BLaER1 treated with 17β-estradiol and CSF1 and Interleukin-3, amounts not matched to agents 10 nM and 100 nM (cell line): ENCODE measurements at regions not wholly inside any gene's neighbourhood (a gene's known extent, or its start where the extent isn't known, plus 50 kb on each side); places are given as distances from the start of the nearest gene placed in this dataset.
A peak's percentile ranks its signal among the peaks of the same experiment; 100 is the strongest.

Source experiments
- H3K27ac ChIP-seq, 11 experiments: shearing (Covaris generic); formaldehyde crosslinking; 2 replicates each; pipeline ENCODE4 v1.8.1; 2022
- H3K27me3 ChIP-seq, 11 experiments: shearing (Covaris generic); formaldehyde crosslinking; 2 replicates each; pipeline ENCODE4 v1.8.1; 2022
- H3K36me3 ChIP-seq, 11 experiments: shearing (Covaris generic); formaldehyde crosslinking; 2 replicates each; pipeline ENCODE4 v1.8.1; 2022
- H3K4me1 ChIP-seq, 10 experiments: shearing (Covaris generic); formaldehyde crosslinking; 2 replicates each; pipeline ENCODE4 v1.8.1; 2022
- H3K4me2 ChIP-seq, 11 experiments: shearing (Covaris generic); formaldehyde crosslinking; 2 replicates each; pipeline ENCODE4 v1.8.1; 2022
- H3K4me3 ChIP-seq, 10 experiments: shearing (Covaris generic); formaldehyde crosslinking; 2 replicates each; pipeline ENCODE4 v1.8.1; 2022
- H3K9ac ChIP-seq, 11 experiments: shearing (Covaris generic); formaldehyde crosslinking; 2 replicates each; pipeline ENCODE4 v1.8.1; 2022
- H3K9me3 ChIP-seq, 11 experiments: shearing (Covaris generic); formaldehyde crosslinking; replicated peaks in 1 of 11; 2 replicates each; pipeline ENCODE4 v1.8.1; 2022
- H4K20me1 ChIP-seq, 11 experiments: shearing (Covaris generic); formaldehyde crosslinking; 2 replicates each; pipeline ENCODE4 v1.8.1; 2022
- Cebpa-rat ChIP-seq, 11 experiments: shearing (Covaris generic); IDR thresholded peaks; 2 replicates each; pipeline ENCODE4 v1.8.1; 2022

DNA sequence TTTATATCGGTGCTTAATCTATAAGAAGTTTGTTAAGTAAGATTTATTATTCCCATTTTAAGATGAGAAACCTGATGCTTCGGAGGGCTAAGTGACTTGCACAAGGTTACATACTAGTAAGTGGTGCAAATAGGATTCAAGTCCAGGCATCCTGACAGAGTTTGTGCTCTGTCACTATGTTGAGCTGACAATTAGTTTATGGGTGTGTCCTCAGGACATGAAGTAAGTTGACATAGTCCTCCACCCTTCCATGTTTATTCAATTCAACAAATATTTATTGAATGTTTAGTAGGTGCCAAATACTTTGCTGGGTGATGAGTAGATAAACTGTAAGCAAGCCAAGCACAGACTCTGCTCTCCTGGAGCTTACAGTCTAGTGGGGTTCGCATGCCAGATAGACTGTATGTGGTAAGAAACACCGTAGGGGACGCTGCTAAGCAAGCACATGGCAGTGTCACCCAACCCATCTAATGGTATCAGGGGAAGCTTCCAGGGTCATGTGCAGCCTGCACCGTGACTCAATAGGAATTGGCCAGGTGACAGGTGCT lies 342.7 kb upstream of the SATB1 start:
- no peaks in the 10 kb centered on the region for H3K27me3 ChIP-seq
- H3K4me1 ChIP-seq, result no peaks in the 10 kb centered on the region
- no peaks in the 10 kb centered on the region for H4K20me1 ChIP-seq
- H3K27ac ChIP-seq, result no peak overlapping the region
- no peak overlapping the region for H3K4me3 ChIP-seq
- no peaks in the 10 kb centered on the region for H3K9me3 ChIP-seq
- no peak overlapping the region for H3K4me2 ChIP-seq
- H3K36me3 ChIP-seq, result no peaks in the 10 kb centered on the region
- H3K9ac ChIP-seq, result no peak overlapping the region
- TF ChIP-seq Cebpa-rat (IDR thresholded peaks at IDR 0.05), result no peak

DNA sequence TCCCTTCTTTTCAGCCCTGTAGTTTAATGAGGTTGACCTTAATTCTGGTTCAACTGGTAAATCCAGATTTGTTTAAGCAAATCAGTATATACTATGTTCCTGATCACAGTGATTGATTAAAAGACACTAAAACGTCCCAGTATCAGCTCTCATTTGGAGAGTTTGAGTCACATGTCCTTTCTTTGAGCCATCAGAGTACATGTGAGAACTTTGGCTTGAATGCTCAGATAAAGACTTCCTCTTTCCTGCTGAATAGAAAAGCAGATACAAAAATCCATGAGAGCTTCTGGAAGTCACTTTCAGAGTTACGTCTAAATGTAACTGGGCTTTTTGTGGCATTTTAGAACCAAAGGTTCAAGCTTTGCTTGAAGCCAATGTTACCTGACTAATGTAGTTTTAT lies 341.8 kb upstream of the SATB1 start:
- Histone ChIP-seq H3K4me1 (no peaks in the 10 kb centered on the region), H3K9me3 (no peaks in the 10 kb centered on the region), H4K20me1 (no peaks in the 10 kb centered on the region), H3K4me3 (no peak overlapping the region), H3K27me3 (no peaks in the 10 kb centered on the region), H3K4me2 (no peak overlapping the region), H3K36me3 (no peaks in the 10 kb centered on the region), H3K9ac (no peak overlapping the region), H3K27ac (no peak overlapping the region)
- no peak for TF ChIP-seq Cebpa-rat (IDR thresholded peaks at IDR 0.05)

DNA sequence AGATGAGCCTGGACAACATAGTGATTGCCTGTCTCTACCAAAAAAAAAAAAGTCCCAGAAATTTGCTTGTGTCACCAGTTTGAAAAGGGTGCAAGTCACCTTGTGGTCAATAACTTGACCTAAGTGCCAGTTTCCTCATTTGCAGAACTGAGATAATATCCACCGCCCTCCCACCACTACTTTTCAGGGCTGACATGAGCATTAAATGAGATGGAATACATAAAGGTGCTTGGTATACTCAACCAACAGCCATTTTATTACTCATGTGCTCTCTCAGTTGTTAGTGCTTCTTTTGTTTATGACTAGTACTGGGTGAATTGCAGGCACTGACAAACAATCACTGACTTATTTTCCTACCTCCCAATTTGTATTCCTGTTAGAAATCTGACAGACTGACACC lies 340.5 kb upstream of the SATB1 start:
- Histone ChIP-seq H3K4me1 (no peaks in the 10 kb centered on the region), H4K20me1 (no peaks in the 10 kb centered on the region), H3K9ac (no peak overlapping the region), H3K27me3 (no peaks in the 10 kb centered on the region), H3K9me3 (no peaks in the 10 kb centered on the region), H3K27ac (no peak overlapping the region), H3K36me3 (no peaks in the 10 kb centered on the region), H3K4me3 (no peak overlapping the region), H3K4me2 (no peak overlapping the region)
- TF ChIP-seq Cebpa-rat (IDR thresholded peaks at IDR 0.05), result no peak

DNA sequence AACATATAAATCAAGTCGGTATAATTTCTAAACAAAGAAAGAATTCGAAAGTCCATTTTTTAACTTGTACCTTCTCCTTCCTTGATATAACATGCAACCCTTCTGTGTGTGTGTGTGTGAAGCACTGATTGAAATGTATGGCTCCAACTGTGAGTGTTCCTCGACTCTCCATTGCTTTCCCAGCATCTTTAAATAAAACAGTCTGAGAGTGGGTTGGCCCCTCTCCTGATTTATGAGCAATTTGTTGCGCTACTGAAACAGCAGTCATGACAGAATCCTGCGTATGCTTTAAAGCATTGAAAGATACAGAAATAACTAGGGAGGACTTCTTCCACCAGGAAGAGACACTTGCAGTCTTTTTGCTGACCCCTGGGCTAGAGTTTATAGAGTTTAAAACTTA lies 340.0 kb upstream of the SATB1 start:
- Histone ChIP-seq H4K20me1 (no peaks in the 10 kb centered on the region), H3K27me3 (no peaks in the 10 kb centered on the region), H3K4me1 (no peaks in the 10 kb centered on the region), H3K9me3 (no peaks in the 10 kb centered on the region), H3K4me3 (no peak overlapping the region), H3K27ac (no peak overlapping the region), H3K4me2 (no peak overlapping the region), H3K9ac (no peak overlapping the region), H3K36me3 (no peaks in the 10 kb centered on the region)
- no peak for TF ChIP-seq Cebpa-rat (IDR thresholded peaks at IDR 0.05)

DNA sequence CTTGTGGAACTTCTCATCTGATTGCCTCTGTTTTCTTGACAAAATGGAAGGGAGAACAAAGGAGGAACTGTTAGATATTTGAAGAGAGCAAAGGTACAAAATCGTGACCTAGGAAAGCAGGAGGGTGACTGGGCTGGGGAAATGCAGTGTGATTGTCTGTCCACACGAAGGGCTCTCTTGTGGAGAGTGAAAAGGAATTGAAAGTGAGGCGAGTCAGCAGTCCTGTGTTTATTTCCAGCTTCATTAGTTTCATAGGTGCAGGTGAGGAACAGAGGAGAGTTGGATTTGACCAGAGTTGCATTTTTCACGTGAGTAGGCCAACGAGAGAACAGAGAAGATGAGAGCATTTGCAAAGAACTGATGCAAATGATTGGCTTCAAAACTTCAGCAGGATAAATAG lies 336.4 kb upstream of the SATB1 start:
- Histone ChIP-seq H3K9me3 (no peaks in the 10 kb centered on the region), H3K27ac (no peak overlapping the region), H3K4me1 (no peaks in the 10 kb centered on the region), H3K27me3 (no peaks in the 10 kb centered on the region), H3K4me3 (no peak overlapping the region), H3K9ac (no peak overlapping the region), H3K36me3 (no peaks in the 10 kb centered on the region), H4K20me1 (no peaks in the 10 kb centered on the region), H3K4me2 (no peak overlapping the region)
- TF ChIP-seq Cebpa-rat (IDR thresholded peaks at IDR 0.05), result no peak

DNA sequence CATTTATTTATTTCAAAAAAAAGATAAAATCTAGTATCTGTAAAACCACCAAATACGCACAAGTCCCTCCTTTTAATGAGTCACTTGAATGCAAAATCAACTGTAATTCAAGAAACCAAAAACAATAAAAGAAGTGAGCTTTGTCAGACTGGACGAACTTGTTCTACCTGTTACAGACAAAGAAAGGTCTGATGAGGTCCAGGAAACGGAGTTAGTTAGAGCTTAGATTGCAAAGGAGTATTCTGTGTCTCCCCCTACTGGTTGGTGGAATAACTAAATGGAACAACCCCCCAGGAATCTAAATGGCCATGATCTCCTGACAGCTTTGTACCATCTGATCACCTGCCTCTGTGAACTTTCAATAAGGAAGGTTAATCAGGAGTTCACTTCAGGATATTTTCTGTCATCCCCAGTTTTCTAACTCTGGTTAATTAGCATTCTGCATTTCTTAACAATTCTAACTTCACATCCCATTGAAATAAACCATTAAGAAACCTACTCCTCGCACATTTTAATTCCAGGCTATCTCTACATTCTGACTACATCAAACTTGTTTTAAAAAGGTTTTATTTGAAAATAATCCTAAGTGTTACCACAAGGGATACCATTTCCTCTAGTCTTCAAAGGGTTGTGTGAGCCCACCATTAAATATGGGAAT lies 333.0 kb upstream of the SATB1 start:
- Histone ChIP-seq H3K27ac (no peak overlapping the region), H3K27me3 (no peaks in the 10 kb centered on the region), H3K9me3 (no peaks in the 10 kb centered on the region), H3K4me1 (no peaks in the 10 kb centered on the region), H3K36me3 (no peaks in the 10 kb centered on the region), H3K4me3 (no peak overlapping the region), H3K9ac (no peak overlapping the region), H4K20me1 (no peaks in the 10 kb centered on the region), H3K4me2 (no peak overlapping the region)
- no peak for TF ChIP-seq Cebpa-rat (IDR thresholded peaks at IDR 0.05)

DNA sequence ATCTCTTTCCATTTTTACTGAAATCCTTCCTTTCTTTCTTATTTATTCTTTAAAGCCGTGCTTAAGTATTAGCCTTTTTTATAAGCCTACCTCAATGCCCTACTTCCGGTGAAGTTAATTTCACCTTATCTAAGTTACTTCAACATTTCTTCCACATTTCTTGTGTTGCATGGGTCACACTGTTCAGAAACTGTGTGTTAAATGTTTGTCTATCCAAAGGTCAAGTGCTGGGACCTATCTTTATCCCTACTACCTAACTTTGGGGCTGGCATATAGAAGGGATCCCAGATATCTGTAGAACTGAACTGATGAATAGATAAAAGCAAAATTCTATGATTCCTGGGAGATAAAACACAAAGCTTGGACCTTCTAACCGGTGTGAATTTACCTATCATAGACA lies 332.3 kb upstream of the SATB1 start:
- no peaks in the 10 kb centered on the region for H3K27me3 ChIP-seq
- H3K4me2 ChIP-seq, result no peak overlapping the region
- H3K9ac ChIP-seq, result no peak overlapping the region
- no peaks in the 10 kb centered on the region for H3K36me3 ChIP-seq
- H3K27ac ChIP-seq, result no peak overlapping the region
- no peaks in the 10 kb centered on the region for H4K20me1 ChIP-seq
- H3K9me3 ChIP-seq, result no peaks in the 10 kb centered on the region
- no peak for TF ChIP-seq Cebpa-rat (IDR thresholded peaks at IDR 0.05)
- H3K4me3 ChIP-seq, result no peak overlapping the region
- no peaks in the 10 kb centered on the region for H3K4me1 ChIP-seq

DNA sequence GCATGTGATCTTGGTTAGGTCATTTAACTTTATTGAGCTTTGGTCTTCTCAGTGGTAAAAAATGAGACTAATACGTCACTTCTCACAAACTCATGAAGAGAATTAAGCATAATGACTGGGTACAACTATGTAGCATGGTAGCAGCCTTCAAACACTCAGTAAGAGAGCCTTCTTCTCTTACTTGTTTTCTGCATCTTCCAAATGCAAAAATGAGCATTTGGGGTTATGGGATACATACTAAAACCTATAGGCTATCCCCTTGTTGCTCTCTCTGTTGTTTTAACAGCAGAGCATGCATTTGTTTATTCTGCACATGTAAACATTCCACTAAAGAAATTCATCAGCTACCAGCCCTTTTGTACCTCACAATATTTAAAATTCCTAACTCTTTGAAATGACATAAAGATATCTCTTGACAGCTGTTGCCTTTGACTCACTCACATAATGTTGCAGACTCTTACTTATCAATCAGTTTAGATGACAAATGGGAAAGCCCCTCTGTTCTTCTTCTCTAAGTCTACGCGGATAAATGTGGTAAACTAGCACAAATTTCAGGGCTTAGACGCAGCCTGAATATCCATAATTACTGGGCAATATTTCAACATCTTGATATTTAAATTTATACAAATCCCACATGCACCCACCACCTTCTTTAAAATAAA lies 327.3 kb upstream of the SATB1 start:
- H3K4me2 ChIP-seq, result no peak overlapping the region
- H3K4me1 ChIP-seq, result peaks cover 0 to 6% (median 5%) of the 10 kb centered on the region in 10 experiments; a peak in 14 of 20 replicates
- no peaks in the 10 kb centered on the region for H3K36me3 ChIP-seq
- no peak overlapping the region for H3K4me3 ChIP-seq
- no peaks in the 10 kb centered on the region for H3K27me3 ChIP-seq
- H3K9me3 ChIP-seq, result no peaks in the 10 kb centered on the region
- no peak for TF ChIP-seq Cebpa-rat (IDR thresholded peaks at IDR 0.05)
- H3K27ac ChIP-seq, result no peak overlapping the region
- no peak overlapping the region for H3K9ac ChIP-seq
- no peaks in the 10 kb centered on the region for H4K20me1 ChIP-seq

DNA sequence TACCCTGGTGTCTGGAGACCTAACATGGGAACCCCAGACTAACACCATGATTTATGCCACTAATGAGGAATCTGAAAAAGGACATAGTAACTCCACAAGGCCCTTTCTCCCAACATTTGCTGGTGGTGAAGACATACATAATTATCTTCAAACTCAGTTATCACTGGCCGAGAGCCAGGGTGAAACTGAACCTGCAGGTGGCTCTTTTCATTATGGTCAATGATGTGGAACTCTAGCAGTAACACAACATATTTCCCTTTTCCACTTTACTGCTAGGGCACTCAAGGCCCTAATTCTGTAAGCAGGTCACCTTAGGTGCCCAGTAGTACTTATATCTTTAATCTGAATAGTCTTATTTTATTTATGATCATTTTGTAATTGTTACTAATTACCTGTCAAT lies 326.4 kb upstream of the SATB1 start:
- H3K4me3 ChIP-seq, result no peak overlapping the region
- H3K27me3 ChIP-seq, result no peaks in the 10 kb centered on the region
- no peak overlapping the region for H3K9ac ChIP-seq
- peaks cover 0 to 14% (median 12%) of the 10 kb centered on the region in 10 experiments; a peak in 14 of 20 replicates for H3K4me1 ChIP-seq
- no peaks in the 10 kb centered on the region for H3K36me3 ChIP-seq
- no peak overlapping the region for H3K27ac ChIP-seq
- no peaks in the 10 kb centered on the region for H3K9me3 ChIP-seq
- 0 out of 22 replicates have a peak overlapping the region, but pooled peaks of 2 of the 11 experiments have one; percentile 6 to 17 for H3K4me2 ChIP-seq
- no peak for TF ChIP-seq Cebpa-rat (IDR thresholded peaks at IDR 0.05)
- no peaks in the 10 kb centered on the region for H4K20me1 ChIP-seq

DNA sequence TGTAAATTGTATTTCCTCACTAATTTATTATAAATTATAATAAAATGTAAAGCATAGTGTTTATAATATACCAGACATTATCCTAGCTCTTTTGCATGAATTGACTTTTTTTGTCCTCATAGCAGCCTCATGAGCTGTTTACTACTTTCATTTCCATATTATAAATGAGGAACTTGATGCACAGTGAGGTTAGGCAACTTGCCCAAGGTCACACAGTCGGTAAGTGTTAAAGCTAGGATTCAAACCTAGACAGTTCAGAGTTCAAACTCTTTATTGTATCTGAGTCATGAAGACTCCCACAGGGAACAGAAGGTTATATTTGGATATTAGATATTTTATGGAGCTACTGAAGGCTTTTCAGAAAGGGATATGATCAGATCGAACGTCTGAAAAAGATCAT lies 322.2 kb upstream of the SATB1 start:
- Histone ChIP-seq H3K9ac (no peak overlapping the region), H3K27me3 (peaks cover 0 to 13% (median 0%) of the 10 kb centered on the region in 11 experiments; a peak in 2 of 22 replicates), H3K4me3 (no peak overlapping the region), H3K4me2 (peak overlapping the region in 6 of 11 experiments; percentile 15 to 82 (median 40); a peak in 11 of 22 replicates), H4K20me1 (no peaks in the 10 kb centered on the region), H3K27ac (no peak overlapping the region), H3K9me3 (no peaks in the 10 kb centered on the region), H3K4me1 (peaks cover 10 to 56% (median 36%) of the 10 kb centered on the region in 10 experiments), H3K36me3 (no peaks in the 10 kb centered on the region)
- TF ChIP-seq Cebpa-rat (IDR thresholded peaks at IDR 0.05), result no peak
